GM20000 (cell line): ENCODE measurements at regions not wholly inside any gene's neighbourhood (a gene's known extent, or its start where the extent isn't known, plus 50 kb on each side); places are given as distances from the start of the nearest gene placed in this dataset.

ENCODE experiments used
- DNase-seq: peaks from one replicate; pipeline ENCODE4 v3.0.0; 2012; ENCODE audit warnings: low spot score
- TF ChIP-seq, protein P1 (sequence below): IDR thresholded peaks from 2 replicates; pipeline ENCODE4 v1.5.1; 2012; ENCODE audit warnings: mild to moderate bottlenecking, control low read depth; ENCODE audit errors: extremely low read depth, missing control alignments

DNA sequence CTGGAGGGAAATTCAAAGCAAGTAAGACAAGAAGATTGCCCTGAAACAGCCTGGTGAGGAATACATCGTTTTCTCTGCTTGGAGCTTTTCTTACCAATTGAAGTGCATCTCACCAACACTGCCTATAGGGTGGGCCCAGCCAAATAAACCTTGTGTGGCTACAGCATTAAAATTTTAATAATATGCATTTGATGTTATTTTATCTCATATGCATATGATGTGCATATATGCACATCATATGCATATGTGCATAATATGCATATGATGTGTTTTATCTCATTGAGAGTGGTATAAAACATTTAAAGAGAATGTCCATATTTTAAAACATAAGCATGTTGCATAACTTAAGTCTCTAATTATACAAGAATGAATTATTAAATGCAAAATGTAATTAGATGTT is 328.6 kb upstream of the ARID1B start:
- DNase-seq = no peak
- TF ChIP-seq, protein P1, sequence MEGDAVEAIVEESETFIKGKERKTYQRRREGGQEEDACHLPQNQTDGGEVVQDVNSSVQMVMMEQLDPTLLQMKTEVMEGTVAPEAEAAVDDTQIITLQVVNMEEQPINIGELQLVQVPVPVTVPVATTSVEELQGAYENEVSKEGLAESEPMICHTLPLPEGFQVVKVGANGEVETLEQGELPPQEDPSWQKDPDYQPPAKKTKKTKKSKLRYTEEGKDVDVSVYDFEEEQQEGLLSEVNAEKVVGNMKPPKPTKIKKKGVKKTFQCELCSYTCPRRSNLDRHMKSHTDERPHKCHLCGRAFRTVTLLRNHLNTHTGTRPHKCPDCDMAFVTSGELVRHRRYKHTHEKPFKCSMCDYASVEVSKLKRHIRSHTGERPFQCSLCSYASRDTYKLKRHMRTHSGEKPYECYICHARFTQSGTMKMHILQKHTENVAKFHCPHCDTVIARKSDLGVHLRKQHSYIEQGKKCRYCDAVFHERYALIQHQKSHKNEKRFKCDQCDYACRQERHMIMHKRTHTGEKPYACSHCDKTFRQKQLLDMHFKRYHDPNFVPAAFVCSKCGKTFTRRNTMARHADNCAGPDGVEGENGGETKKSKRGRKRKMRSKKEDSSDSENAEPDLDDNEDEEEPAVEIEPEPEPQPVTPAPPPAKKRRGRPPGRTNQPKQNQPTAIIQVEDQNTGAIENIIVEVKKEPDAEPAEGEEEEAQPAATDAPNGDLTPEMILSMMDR = no peak

GRCh38 chr6:156440688-156441087 is 336.5 kb upstream of the ARID1B start:
- DNase-seq = no peak
- TF ChIP-seq, protein P1 = no peak

GRCh38 chr6:156438350-156438923 is 338.7 kb upstream of the ARID1B start:
- no peak for DNase-seq

GRCh38 chr6:156437121-156437879 is 339.9 kb upstream of the ARID1B start:
- no peak for DNase-seq

More at GRCh38 chr6:156438350-156438923, 338.7 kb upstream of the ARID1B start:
- TF ChIP-seq, protein P1 = no peak

GRCh38 chr6:156434795-156435190 is 342.4 kb upstream of the ARID1B start:
- TF ChIP-seq, protein P1 = no peak
- no peak for DNase-seq

More at GRCh38 chr6:156437121-156437879, 339.9 kb upstream of the ARID1B start:
- TF ChIP-seq, protein P1 = no peak

DNA sequence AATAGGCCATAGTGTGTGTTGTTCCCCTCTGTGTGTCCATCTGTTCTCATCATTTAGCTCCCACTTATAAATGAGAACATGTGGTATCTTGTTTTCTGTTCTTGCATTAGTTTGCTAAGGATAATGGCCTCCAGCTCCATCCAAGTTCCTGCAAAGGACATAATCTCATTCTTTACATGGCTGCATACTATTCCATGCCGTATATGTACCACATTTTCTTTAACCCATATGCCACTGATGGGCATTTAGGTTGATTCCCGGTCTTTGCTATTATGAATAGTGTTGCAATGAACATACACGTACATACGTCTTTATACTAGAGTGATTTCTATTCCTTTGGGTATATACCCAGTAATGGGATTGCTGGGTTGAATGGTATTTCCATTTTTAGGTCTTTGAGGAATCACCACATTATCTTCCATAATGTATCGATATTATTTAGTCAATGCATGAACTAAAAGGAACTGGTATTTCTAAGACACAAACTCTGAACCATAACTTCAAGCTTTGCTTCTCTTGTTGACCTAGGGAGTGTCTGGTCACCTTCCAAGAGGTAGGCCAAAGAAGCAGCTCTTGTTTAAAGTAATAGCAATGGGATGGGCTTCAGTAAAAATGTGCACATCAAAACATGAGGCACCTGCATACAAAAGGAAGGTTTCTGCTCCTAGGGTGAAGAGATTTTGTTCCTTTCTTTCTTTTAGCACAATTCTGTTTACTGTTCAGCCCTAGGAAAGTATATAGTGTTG is 343.0 kb upstream of the ARID1B start:
- DNase-seq = no peak
- TF ChIP-seq, protein P1 = no peak

GRCh38 chr6:156432543-156432942 is 344.6 kb upstream of the ARID1B start:
- DNase-seq = no peak
- TF ChIP-seq, protein P1 = no peak
